Skeletal muscle satellite cell (primary cell): ENCODE measurements at regions not wholly inside any gene's neighbourhood (a gene's known extent, or its start where the extent isn't known, plus 50 kb on each side); places are given as distances from the start of the nearest gene placed in this dataset.

Experiments
- H3K27me3 ChIP-seq: 2 replicates; pipeline ENCODE4 v1.7.0; 2013; ENCODE audit warnings: low read length; ENCODE audit not compliant: control insufficient read depth, insufficient read depth
- H3K36me3 ChIP-seq: 2 replicates; pipeline ENCODE4 v1.7.0; 2013; ENCODE audit warnings: mild to moderate bottlenecking, control low read depth, low read length; ENCODE audit not compliant: insufficient read depth
- H3K4me1 ChIP-seq: 2 replicates; pipeline ENCODE4 v1.7.0; 2013; ENCODE audit warnings: low read length; ENCODE audit not compliant: control insufficient read depth, insufficient read depth
- H3K4me2 ChIP-seq: 2 replicates; pipeline ENCODE4 v1.7.0; 2013; ENCODE audit warnings: mild to moderate bottlenecking, low read length
- H3K4me3 ChIP-seq: 2 replicates; pipeline ENCODE4 v1.7.0; 2013; ENCODE audit warnings: low read length
- H3K9ac ChIP-seq: 2 replicates; pipeline ENCODE4 v1.7.0; 2013; ENCODE audit warnings: mild to moderate bottlenecking, low read depth, low read length, moderate library complexity
- H3K9me3 ChIP-seq: replicated peaks from 2 replicates; pipeline ENCODE4 v1.7.0; 2013; ENCODE audit warnings: mild to moderate bottlenecking, control low read depth, low read length

DNA sequence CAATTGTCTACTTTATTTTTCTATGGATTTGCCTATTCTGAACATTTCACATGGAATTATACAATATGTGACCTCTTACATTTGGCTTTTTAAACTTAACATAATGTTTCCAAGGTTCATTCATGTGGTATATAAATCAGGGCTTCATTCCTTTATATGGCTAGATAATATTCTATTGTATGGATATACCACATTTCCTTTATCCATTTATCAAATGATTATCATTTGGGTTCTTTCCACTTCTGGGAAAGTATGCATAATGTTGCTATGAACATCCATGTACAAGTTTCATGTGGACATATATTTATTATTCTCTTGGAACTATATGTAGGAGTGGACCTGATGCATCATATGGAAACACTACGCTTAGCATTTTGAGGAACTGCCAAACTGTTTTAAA lies 99.7 kb upstream of the NCKAP5 start:
- H3K9me3 ChIP-seq: peaks cover 5% of the 10 kb centered on the region
- H3K36me3 ChIP-seq: no peaks in the 10 kb centered on the region
- H3K4me2 ChIP-seq: no peak overlapping the region
- H3K4me3 ChIP-seq: no peak overlapping the region
- peaks cover 9% of the 10 kb centered on the region for H3K4me1 ChIP-seq
- no peaks in the 10 kb centered on the region for H3K27me3 ChIP-seq
- no peak overlapping the region for H3K9ac ChIP-seq

DNA sequence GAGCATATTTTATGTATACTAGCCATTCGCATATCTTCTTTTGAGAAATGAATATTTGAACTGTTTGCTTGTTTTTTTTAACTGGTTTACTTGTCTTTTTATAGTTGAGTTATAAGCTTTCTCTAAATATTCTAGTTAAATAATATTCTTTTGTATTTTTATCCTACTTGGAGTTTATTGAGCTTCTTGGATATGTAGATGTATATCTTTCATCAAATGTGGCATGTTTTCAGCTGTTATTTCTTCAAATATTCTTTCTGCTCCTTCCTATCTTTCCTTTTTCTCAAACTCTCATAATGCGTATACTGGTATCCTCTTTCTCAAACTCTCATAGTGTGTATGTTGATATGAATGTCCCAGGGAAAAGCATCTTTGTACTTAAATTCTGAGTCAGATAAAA lies 100.3 kb upstream of the NCKAP5 start:
- Histone ChIP-seq H3K4me3 (no peak overlapping the region), H3K9ac (no peak overlapping the region), H3K4me2 (no peak overlapping the region), H3K4me1 (peaks cover 9% of the 10 kb centered on the region), H3K36me3 (no peaks in the 10 kb centered on the region), H3K27me3 (no peaks in the 10 kb centered on the region), H3K9me3 (peaks cover 5% of the 10 kb centered on the region)

- no peak overlapping the region for H3K9ac ChIP-seq
- no peak overlapping the region for H3K4me3 ChIP-seq
- peaks cover 2% of the 10 kb centered on the region for H3K9me3 ChIP-seq
- peaks cover 19% of the 10 kb centered on the region for H3K4me1 ChIP-seq
- H3K27me3 ChIP-seq: no peaks in the 10 kb centered on the region
- H3K4me2 ChIP-seq: no peak overlapping the region
- no peaks in the 10 kb centered on the region for H3K36me3 ChIP-seq
Observed at GRCh38 chr2:133673305-133673905, 105.1 kb upstream of the NCKAP5 start.

DNA sequence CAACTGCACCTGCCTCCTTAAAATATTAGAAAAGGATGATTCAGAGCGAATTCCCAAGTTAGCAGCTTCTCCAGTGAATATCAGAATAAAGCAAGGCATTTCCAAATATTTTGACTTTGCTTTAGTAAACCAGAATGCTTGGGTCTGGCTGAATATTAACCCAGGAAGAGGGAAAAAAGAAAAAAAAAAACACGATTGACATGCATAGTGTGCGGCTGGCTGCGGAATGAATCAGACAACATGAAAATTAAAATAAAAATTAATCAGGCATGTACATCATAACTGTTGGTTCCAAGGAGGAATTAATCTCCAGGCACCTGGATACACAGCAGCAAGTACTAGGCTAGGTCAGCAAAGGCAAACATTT lies 105.8 kb upstream of the NCKAP5 start:
- H3K4me3 ChIP-seq: peak overlapping the region; percentile 67

DNA sequence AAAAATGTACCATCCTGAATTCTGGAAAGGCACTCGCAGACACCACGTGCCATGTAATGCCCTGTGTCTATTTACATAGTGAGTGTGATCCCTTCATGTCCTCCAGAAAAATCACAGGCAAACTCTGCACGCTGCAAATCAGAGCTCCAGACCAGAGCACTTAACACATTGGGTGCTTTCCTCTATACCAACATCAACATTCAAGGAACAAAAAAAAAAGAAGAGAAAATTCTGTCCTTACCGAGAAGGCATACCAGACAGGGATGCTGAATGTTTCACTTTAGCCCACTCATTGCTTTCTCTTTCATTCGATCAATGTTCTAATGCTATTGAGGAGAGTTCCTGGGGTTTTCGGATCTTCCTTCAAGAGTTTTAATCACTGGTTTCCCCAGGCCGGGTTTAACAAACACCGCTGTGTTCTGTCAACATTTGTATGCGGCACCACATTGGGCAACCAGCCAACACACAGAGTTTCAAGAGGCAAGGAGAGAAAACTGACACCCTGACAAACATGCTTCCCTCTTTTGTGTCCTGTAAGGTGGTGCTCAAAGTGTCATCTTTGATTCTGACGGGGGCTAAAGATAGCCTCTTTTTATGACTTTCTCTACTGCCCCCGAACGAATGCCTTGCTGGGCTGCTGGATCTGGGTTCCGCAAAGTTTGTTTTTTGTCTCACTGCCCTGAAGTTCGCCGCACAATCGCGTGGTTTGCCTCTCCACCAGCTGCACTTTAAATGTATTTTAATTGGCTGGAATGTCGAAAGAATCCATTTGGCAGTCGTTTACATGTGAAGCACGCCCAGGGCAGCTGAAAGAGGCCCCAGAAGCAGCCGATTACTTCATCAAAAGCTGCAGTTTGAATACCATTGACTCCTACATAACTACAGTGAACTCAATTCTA lies 106.4 kb upstream of the NCKAP5 start:
- H3K4me2 ChIP-seq: peak overlapping the region; percentile 79
- H3K36me3 ChIP-seq: no peaks in the 10 kb centered on the region
- H3K27me3 ChIP-seq: no peaks in the 10 kb centered on the region
- peak overlapping the region; percentile 67 for H3K4me3 ChIP-seq
- peak overlapping the region; percentile 30 for H3K9ac ChIP-seq
- no peaks in the 10 kb centered on the region for H3K9me3 ChIP-seq
- H3K4me1 ChIP-seq: peaks cover 19% of the 10 kb centered on the region

More for the DNA sequence above, 105.8 kb upstream of the NCKAP5 start:
- H3K9me3 ChIP-seq: no peaks in the 10 kb centered on the region
- H3K36me3 ChIP-seq: no peaks in the 10 kb centered on the region
- H3K9ac ChIP-seq: no peak overlapping the region
- H3K4me2 ChIP-seq: peak overlapping the region; percentile 79
- H3K4me1 ChIP-seq: peaks cover 19% of the 10 kb centered on the region
- H3K27me3 ChIP-seq: no peaks in the 10 kb centered on the region

GRCh38 chr2:133676392-133677130 lies 108.3 kb upstream of the NCKAP5 start:
- Histone ChIP-seq H3K36me3 (no peaks in the 10 kb centered on the region), H3K9me3 (no peaks in the 10 kb centered on the region), H3K9ac (no peak overlapping the region), H3K27me3 (no peaks in the 10 kb centered on the region), H3K4me3 (no peak overlapping the region), H3K4me1 (peaks cover 19% of the 10 kb centered on the region), H3K4me2 (no peak overlapping the region)

DNA sequence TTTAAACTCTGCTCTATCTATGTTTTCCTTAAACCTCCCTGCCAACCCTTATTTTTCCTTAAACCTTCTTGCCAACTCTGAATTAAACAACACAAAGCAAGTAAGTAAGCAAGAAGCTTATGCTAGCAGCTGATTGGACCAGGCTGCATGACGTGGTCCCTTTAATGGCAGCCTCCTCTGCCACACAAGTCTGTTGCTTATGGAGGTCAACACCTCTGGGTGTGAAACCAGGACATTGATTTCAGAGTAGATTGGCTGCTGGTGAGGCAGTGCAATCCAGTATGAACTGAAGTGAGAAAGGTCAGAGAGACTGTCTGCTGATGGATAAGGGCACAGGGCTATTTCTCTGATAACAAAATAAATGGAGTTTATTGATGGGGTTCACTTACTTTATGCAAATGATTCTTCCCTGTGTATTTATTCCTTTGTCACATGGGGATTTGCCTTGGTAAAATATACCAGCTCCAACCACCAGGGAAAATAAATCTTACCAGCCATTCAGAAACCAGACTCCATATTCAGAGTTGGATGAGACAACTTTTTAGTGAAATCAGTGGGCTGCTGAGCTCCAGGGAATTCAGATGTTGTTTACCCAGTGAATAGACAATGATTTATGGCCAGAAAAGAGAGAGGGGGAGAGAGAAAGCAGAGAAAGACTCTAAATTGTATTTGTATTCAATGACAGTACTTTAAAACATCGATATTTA lies 112.2 kb upstream of the NCKAP5 start:
- H3K4me2 ChIP-seq: no peak overlapping the region
- H3K9me3 ChIP-seq: no peaks in the 10 kb centered on the region
- peaks cover 6% of the 10 kb centered on the region for H3K27me3 ChIP-seq
- no peaks in the 10 kb centered on the region for H3K36me3 ChIP-seq
- H3K4me1 ChIP-seq: peaks cover 4% of the 10 kb centered on the region
- no peak overlapping the region for H3K4me3 ChIP-seq
- no peak overlapping the region for H3K9ac ChIP-seq

GRCh38 chr2:133682347-133682746 lies 114.1 kb upstream of the NCKAP5 start:
- Histone ChIP-seq H3K4me3 (no peak overlapping the region), H3K9me3 (no peaks in the 10 kb centered on the region), H3K36me3 (no peaks in the 10 kb centered on the region), H3K27me3 (peaks cover 15% of the 10 kb centered on the region), H3K9ac (no peak overlapping the region), H3K4me1 (no peaks in the 10 kb centered on the region), H3K4me2 (no peak overlapping the region)

- Histone ChIP-seq H3K9me3 (no peaks in the 10 kb centered on the region), H3K36me3 (no peaks in the 10 kb centered on the region), H3K4me1 (no peaks in the 10 kb centered on the region), H3K4me3 (no peak overlapping the region), H3K27me3 (peaks cover 20% of the 10 kb centered on the region), H3K4me2 (no peak overlapping the region), H3K9ac (no peak overlapping the region)
Observed at GRCh38 chr2:133682906-133683305, 114.6 kb upstream of the NCKAP5 start.

- Histone ChIP-seq H3K9ac (no peak overlapping the region), H3K4me1 (no peaks in the 10 kb centered on the region), H3K4me3 (no peak overlapping the region), H3K4me2 (no peak overlapping the region), H3K9me3 (no peaks in the 10 kb centered on the region), H3K27me3 (peaks cover 30% of the 10 kb centered on the region), H3K36me3 (no peaks in the 10 kb centered on the region)
Observed at GRCh38 chr2:133685636-133686215, 117.5 kb upstream of the NCKAP5 start.

DNA sequence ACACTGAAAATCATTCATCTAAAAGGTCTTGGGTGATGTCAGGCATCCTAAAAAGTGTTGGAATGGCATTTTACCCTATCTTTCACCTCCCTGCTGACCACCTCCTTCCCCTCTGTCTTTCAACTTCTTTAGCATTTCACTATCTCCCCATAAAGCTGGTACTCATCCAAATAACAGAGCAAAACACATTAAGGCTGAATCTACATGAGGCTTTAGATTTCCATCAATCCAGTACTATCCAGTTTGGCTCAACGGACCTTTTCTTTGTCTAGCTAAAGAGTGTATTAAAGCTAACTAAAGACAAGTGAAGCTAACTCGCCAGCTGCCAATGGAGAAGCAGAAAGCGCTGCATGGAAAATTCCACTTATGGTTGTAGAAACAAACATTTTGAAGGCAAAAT lies 122.5 kb upstream of the NCKAP5 start:
- Histone ChIP-seq H3K27me3 (peaks cover 27% of the 10 kb centered on the region), H3K4me3 (no peak overlapping the region), H3K4me2 (no peak overlapping the region), H3K9me3 (no peaks in the 10 kb centered on the region), H3K9ac (no peak overlapping the region), H3K4me1 (no peaks in the 10 kb centered on the region), H3K36me3 (no peaks in the 10 kb centered on the region)
